ENCODE measurements at regions not wholly inside any gene's neighbourhood (a gene's known extent, or its start where the extent isn't known, plus 50 kb on each side); places are given as distances from the start of the nearest gene placed in this dataset.

GRCh38 chr1:13992489-13993285 is 292.7 kb downstream of the PRDM2 start:
- DNase-seq (ENCODE audit: extremely low read depth, low read depth): no peak
- no peak overlapping the region for H3K4me3 ChIP-seq (replicated peaks; ENCODE audit: low read depth, low read length)
- TF ChIP-seq CTCF (IDR thresholded peaks at IDR 0.05; ENCODE audit: low read depth, low read length, missing control alignments): no peak

GRCh38 chr1:13994386-13994785 is 294.4 kb downstream of the PRDM2 start:
- no peak for DNase-seq (ENCODE audit: extremely low read depth, low read depth)
- no peak overlapping the region for H3K4me3 ChIP-seq (replicated peaks; ENCODE audit: low read depth, low read length)
- TF ChIP-seq CTCF (IDR thresholded peaks at IDR 0.05; ENCODE audit: low read depth, low read length, missing control alignments): no peak

GRCh38 chr1:13996334-13996733 is 296.3 kb downstream of the PRDM2 start:
- no peak for TF ChIP-seq CTCF (IDR thresholded peaks at IDR 0.05; ENCODE audit: low read depth, low read length, missing control alignments)
- H3K4me3 ChIP-seq (replicated peaks; ENCODE audit: low read depth, low read length): no peak overlapping the region
- no peak for DNase-seq (ENCODE audit: extremely low read depth, low read depth)

GRCh38 chr1:14003552-14003951 is 303.6 kb downstream of the PRDM2 start:
- H3K4me3 ChIP-seq (replicated peaks; ENCODE audit: low read depth, low read length): no peak overlapping the region
- TF ChIP-seq CTCF (IDR thresholded peaks at IDR 0.05; ENCODE audit: low read depth, low read length, missing control alignments): no peak
- no peak for DNase-seq (ENCODE audit: extremely low read depth, low read depth)

- H3K4me3 ChIP-seq (replicated peaks; ENCODE audit: low read depth, low read length): no peak overlapping the region
- no peak for DNase-seq (ENCODE audit: extremely low read depth, low read depth)
- TF ChIP-seq CTCF (IDR thresholded peaks at IDR 0.05; ENCODE audit: low read depth, low read length, missing control alignments): no peak
Measured at GRCh38 chr1:14009582-14009981, 309.6 kb downstream of the PRDM2 start.

- DNase-seq (ENCODE audit: extremely low read depth, low read depth): no peak
- no peak overlapping the region for H3K4me3 ChIP-seq (replicated peaks; ENCODE audit: low read depth, low read length)
- TF ChIP-seq CTCF (IDR thresholded peaks at IDR 0.05; ENCODE audit: low read depth, low read length, missing control alignments): no peak
Measured at GRCh38 chr1:14010476-14010875, 310.5 kb downstream of the PRDM2 start.

- no peak for DNase-seq (ENCODE audit: extremely low read depth, low read depth)
- TF ChIP-seq CTCF (IDR thresholded peaks at IDR 0.05; ENCODE audit: low read depth, low read length, missing control alignments): no peak
- no peak overlapping the region for H3K4me3 ChIP-seq (replicated peaks; ENCODE audit: low read depth, low read length)
Measured at GRCh38 chr1:14011132-14011531, 311.1 kb downstream of the PRDM2 start.
